ENCODE measurements at regions not wholly inside any gene's neighbourhood (a gene's known extent, or its start where the extent isn't known, plus 50 kb on each side); places are given as distances from the start of the nearest gene placed in this dataset.

DNA sequence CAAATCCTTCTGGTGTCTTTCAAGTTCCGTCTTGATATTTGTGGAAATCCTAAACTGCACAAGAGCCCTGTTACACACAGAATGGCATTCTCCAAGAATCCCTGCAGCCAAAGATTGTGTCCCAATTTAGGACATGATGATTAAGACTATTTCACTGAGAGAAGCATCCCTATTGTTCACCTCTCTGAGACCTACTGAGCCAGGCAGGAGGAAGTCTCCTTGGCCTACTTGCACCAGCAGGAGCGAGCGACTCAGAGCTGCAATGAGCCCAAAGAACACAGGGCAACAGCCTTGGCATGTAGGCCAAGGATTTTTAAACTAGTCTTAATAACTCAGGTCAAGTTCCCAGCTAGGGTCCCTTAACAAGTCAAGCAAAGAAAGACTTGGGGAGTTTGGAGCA lies 79.4 kb upstream of the RUNX1 start:
- H3K27ac Mint-ChIP-seq = no peak overlapping the region
- CTCF ChIA-PET = no interaction called here
- DNase-seq (no peak), ATAC-seq (ENCODE audit: low read depth) (no peak)
- POLR2A ChIA-PET = no interaction called here
- H3K4me1 Mint-ChIP-seq = no peaks in the 10 kb centered on the region
- TF ChIP-seq, protein P1, sequence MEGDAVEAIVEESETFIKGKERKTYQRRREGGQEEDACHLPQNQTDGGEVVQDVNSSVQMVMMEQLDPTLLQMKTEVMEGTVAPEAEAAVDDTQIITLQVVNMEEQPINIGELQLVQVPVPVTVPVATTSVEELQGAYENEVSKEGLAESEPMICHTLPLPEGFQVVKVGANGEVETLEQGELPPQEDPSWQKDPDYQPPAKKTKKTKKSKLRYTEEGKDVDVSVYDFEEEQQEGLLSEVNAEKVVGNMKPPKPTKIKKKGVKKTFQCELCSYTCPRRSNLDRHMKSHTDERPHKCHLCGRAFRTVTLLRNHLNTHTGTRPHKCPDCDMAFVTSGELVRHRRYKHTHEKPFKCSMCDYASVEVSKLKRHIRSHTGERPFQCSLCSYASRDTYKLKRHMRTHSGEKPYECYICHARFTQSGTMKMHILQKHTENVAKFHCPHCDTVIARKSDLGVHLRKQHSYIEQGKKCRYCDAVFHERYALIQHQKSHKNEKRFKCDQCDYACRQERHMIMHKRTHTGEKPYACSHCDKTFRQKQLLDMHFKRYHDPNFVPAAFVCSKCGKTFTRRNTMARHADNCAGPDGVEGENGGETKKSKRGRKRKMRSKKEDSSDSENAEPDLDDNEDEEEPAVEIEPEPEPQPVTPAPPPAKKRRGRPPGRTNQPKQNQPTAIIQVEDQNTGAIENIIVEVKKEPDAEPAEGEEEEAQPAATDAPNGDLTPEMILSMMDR (IDR thresholded peaks at IDR 0.05) = no peak
- no peak overlapping the region for H3K4me3 Mint-ChIP-seq
- intact Hi-C loops (cut with micrococcal nuclease) = no loop called here
- H3K36me3 Mint-ChIP-seq (ENCODE audit: low read depth) = no peaks in the 10 kb centered on the region
- H3K9me3 Mint-ChIP-seq = peaks cover 9% of the 10 kb centered on the region
- no peaks in the 10 kb centered on the region for H3K27me3 Mint-ChIP-seq

DNA sequence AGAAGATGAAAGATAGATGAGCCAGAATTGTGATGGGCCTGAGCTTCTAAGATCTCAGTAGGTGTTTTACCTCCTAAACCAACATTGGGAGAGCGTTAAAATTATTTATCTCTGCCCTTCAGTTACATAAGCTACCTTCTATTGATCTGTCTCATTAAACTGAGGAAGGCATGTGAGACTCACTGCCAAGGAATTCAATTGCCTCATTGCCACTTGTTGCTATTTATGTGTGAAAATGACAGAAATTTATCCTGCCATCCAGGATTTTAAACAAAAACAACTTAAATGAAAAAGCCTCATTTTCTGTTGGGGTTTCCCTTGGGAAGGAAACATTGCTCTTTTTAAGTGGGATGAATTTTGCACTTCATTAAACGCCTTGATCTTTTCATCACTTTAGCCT lies 78.7 kb upstream of the RUNX1 start:
- Mint-ChIP-seq H3K27me3 (no peaks in the 10 kb centered on the region), H3K36me3 (ENCODE audit: low read depth) (no peaks in the 10 kb centered on the region), H3K4me1 (no peaks in the 10 kb centered on the region), H3K4me3 (no peak overlapping the region), H3K27ac (no peak overlapping the region), H3K9me3 (peaks cover 9% of the 10 kb centered on the region)
- POLR2A ChIA-PET = no interaction called here
- no peak for ATAC-seq (ENCODE audit: low read depth)
- CTCF ChIA-PET = no interaction called here
- DNase-seq = no peak
- intact Hi-C loops (cut with micrococcal nuclease) = no loop called here
- TF ChIP-seq, protein P1 (IDR thresholded peaks at IDR 0.05) = no peak

DNA sequence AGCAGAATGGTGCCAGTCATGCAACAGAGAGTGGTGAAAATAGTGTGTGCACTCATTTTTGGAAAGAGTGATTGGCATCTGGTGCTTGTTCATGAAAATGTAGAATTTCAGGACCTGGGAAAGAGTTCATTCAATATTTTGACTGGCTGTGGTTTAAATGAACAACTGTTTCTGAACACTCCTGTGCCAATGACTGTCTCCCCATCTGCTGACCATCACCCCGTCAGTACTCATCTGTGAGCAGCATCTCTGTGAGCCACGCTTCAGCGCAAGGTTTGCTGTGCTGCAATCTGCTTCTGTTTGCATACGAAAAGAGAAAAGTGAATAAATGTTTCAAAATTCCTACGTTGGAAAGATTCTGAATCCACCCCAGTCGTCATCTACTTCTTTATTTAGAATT lies 77.9 kb upstream of the RUNX1 start:
- Mint-ChIP-seq H3K4me3 (no peak overlapping the region), H3K36me3 (ENCODE audit: low read depth) (no peaks in the 10 kb centered on the region), H3K27me3 (no peaks in the 10 kb centered on the region), H3K27ac (no peak overlapping the region), H3K9me3 (peaks cover 9% of the 10 kb centered on the region), H3K4me1 (no peaks in the 10 kb centered on the region)
- DNase-seq (no peak), ATAC-seq (ENCODE audit: low read depth) (no peak)
- TF ChIP-seq, protein P1 (IDR thresholded peaks at IDR 0.05) = no peak
- intact Hi-C loops (cut with micrococcal nuclease) = no loop called here
- CTCF ChIA-PET = no interaction called here
- POLR2A ChIA-PET = no interaction called here

DNA sequence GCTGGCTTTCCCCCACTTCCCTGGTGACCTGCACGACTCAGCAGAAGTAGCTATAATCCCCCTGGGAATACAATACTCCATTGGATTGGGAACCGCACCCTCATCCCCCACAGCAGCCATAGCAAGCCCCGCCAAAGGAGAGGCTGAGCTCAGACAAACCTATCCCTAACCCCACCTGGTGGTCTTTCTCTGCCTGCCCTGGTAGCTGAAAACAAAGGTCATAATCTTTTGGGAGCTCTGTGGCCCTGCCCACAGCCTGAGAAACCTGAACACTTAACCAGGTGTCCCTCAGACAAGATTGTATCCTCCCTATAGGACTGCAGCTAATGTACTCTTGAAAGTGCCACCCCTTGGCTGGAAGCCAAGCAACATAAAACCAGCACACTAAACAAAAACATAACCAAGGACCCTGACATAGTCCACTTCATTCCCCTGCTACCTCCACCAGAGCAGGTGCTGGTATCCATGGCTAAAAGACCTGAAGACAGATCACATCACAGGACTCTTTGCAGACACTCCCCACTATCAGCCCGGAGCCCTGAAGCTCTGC lies 71.6 kb upstream of the RUNX1 start:
- DNase-seq (no peak), ATAC-seq (ENCODE audit: low read depth) (no peak)
- Mint-ChIP-seq H3K9me3 (peaks cover 3% of the 10 kb centered on the region), H3K36me3 (ENCODE audit: low read depth) (no peaks in the 10 kb centered on the region), H3K4me3 (no peak overlapping the region), H3K27me3 (peaks cover 6% of the 10 kb centered on the region), H3K27ac (no peak overlapping the region), H3K4me1 (no peaks in the 10 kb centered on the region)
- CTCF ChIA-PET = interaction anchor here (1.7 kb wide), 1 partner anchor 9 kb away, joined by 3 read pairs; no protein-coding TSS in a partner anchor
- TF ChIP-seq, protein P1 (IDR thresholded peaks at IDR 0.05) = no peak
- POLR2A ChIA-PET = interaction anchor here (1.0 kb wide), 1 partner anchor 233 kb away, joined by 3 read pairs; no protein-coding TSS in a partner anchor
- intact Hi-C loops (cut with micrococcal nuclease) = no loop called here

DNA sequence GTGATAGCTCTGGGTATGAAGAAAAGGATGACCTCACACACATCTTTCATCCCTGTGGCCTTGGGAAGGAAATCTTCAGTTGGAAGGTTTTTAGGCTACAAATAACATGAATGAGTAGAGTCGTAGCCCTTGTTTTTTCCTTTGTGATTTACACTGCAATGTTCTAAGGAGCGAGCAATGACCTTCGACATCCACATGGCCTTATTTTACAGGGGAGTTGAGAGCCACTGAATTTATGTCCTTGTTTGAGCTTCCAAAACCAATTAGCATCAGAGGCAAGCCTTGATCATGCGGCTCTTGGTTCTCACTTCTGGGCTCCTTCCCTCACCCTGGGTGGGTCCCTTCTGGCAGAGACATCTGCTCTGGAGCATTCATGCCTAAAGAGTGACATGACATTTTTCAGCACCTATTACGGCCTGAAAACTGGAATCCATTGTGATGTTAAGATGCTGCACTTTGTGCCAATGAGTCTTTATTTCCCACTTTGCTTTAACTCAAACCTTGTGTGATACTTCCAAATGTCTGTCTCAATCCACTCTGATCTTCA lies 70.5 kb upstream of the RUNX1 start:
- POLR2A ChIA-PET = no interaction called here
- Mint-ChIP-seq H3K27me3 (peaks cover 6% of the 10 kb centered on the region), H3K9me3 (no peaks in the 10 kb centered on the region), H3K4me1 (no peaks in the 10 kb centered on the region), H3K36me3 (ENCODE audit: low read depth) (no peaks in the 10 kb centered on the region), H3K4me3 (no peak overlapping the region), H3K27ac (no peak overlapping the region)
- TF ChIP-seq, protein P1 (IDR thresholded peaks at IDR 0.05) = no peak
- CTCF ChIA-PET = no interaction called here
- ATAC-seq (ENCODE audit: low read depth) = no peak
- no peak for DNase-seq
- intact Hi-C loops (cut with micrococcal nuclease) = no loop called here

All from activated B cell treated with CpG ODN at 0.5 μM for 24 hours (primary cell).